Stimulated activated naive CD8-positive, alpha-beta T cell treated with anti-CD3 and anti-CD28 coated beads, Interleukin-15, amount 100 ng/mL, for 72 hours (primary cell): ENCODE measurements at regions not wholly inside any gene's neighbourhood (a gene's known extent, or its start where the extent isn't known, plus 50 kb on each side); places are given as distances from the start of the nearest gene placed in this dataset.
"Not testable (repeated sequence)": the region's sequence is repeated elsewhere in the genome, so short reads cannot be mapped to it uniquely, and the experiment has no call there.

Experiments
- ATAC-seq: fragments of 150-1000 bp; cut with Tn5 transposase; 2 replicates; pipeline ENCODE4 v1.10.0; 2021; ENCODE audit warnings: mild to moderate bottlenecking, moderate library complexity
- DNase-seq, 2 donors: peaks; one replicate each; pipeline ENCODE4 v3.0.0; 2021 to 2022
- H3K27ac Mint-ChIP-seq, 2 donors: one replicate each; pipeline ENCODE4 v1.8.0; 2022; ENCODE audit warnings: mild to moderate bottlenecking in 2 of 2, mixed read lengths in 2 of 2, moderate library complexity in 2 of 2
- H3K27me3 Mint-ChIP-seq: one replicate; pipeline ENCODE4 v1.8.0; 2022; ENCODE audit warnings: mixed read lengths
- H3K4me1 Mint-ChIP-seq: one replicate; pipeline ENCODE4 v1.8.0; 2022; ENCODE audit warnings: mild to moderate bottlenecking, mixed read lengths
- H3K4me3 Mint-ChIP-seq, 2 donors: one replicate each; pipeline ENCODE4 v1.8.0; 2022; ENCODE audit warnings: mild to moderate bottlenecking in 2 of 2, mixed read lengths in 2 of 2, moderate library complexity in 1 of 2
- H3K9me3 Mint-ChIP-seq, 2 donors: one replicate each; pipeline ENCODE4 v1.8.0; 2022; ENCODE audit warnings: mixed read lengths in 2 of 2

DNA sequence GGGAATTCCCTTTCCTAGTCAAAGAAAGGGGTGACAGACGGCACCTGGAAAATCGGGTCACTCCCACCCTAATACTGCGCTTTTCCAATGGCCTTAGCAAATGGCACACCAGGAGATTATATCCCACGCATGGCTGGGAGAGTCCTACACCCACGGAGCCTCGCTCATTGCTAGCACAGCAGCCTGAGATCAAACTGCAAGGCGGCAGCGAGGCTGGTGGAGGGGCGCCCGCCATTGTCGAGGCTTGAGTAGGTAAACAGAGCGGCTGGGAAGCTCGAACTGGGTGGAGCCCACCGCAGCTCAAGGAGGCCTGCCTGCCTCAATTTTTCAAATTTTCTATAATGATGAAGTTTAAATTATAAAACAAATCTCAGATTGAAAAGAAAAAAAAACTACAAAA is 522.7 kb upstream of the HS3ST5 start:
- not testable (repeated sequence) for H3K27me3 Mint-ChIP-seq, H3K4me3 Mint-ChIP-seq, DNase-seq, H3K4me1 Mint-ChIP-seq, ATAC-seq, H3K9me3 Mint-ChIP-seq, H3K27ac Mint-ChIP-seq

DNA sequence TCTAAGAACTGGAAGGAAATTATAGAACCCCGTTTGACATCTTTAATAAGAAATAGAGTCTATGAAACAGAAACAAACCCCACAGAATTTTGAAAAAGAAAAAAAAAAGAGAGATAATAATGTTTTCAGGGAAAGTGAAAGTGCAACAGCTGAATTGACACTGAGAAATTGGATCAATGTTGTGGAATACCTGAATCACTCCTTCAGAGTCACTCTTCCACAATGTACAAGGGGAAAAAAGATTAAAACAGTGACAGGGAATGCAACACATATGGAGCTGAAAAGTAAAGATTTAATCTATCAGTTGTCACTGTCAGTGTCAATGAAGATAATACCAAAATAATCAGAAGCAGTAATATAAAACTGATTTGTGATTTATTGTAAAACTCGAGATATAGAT is 520.8 kb upstream of the HS3ST5 start:
- Mint-ChIP-seq H3K4me1 (no peaks in the 10 kb centered on the region), H3K27me3 (no peaks in the 10 kb centered on the region), H3K27ac (no peak overlapping the region), H3K4me3 (no peak overlapping the region), H3K9me3 (peaks cover 0 to 8% of the 10 kb centered on the region in 2 donors)
- no peak for ATAC-seq
- no peak for DNase-seq

DNA sequence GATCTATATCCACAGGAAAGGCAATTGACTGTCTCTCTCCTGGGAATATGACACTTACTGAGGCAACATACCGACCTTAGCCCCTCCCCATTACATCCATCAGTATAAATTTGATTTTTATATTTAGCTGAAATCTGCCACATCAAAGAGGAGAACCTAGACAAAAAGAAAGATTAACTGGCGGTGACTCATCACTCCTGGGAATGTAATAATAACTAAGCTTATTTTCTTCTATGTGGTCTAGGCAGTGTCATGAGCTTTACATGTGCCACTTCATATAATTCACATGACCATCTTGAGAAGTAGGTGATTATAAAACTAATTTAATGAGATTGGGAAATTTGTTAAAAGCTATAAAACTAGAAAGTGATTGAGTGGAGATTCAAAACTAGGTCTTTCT is 520.0 kb upstream of the HS3ST5 start:
- H3K4me3 Mint-ChIP-seq = no peak overlapping the region
- no peaks in the 10 kb centered on the region for H3K27me3 Mint-ChIP-seq
- no peaks in the 10 kb centered on the region for H3K4me1 Mint-ChIP-seq
- H3K27ac Mint-ChIP-seq = no peak overlapping the region
- ATAC-seq (no peak), DNase-seq (no peak)
- peaks cover 0 to 8% of the 10 kb centered on the region in 2 donors for H3K9me3 Mint-ChIP-seq

DNA sequence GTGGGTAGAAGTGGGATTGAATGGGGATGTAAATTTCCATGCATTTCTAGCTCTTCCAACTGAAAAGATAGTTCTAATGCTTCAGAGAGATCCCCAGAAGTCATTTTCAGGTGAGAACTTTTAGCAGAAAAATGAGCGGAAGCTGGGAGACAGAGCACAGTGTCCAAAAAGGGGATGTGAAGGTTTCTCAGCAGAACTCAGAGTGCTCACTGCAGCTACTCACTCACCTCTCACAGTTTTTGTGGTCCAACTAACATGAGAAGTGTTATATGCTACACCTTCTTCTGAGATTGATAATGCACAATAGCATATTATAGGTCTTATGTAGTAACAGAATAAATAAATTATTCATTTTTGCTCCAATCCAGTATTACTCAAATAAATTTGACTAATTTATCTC is 519.2 kb upstream of the HS3ST5 start:
- H3K27ac Mint-ChIP-seq = no peak overlapping the region
- no peak overlapping the region for H3K4me3 Mint-ChIP-seq
- ATAC-seq (no peak), DNase-seq (no peak)
- H3K4me1 Mint-ChIP-seq = no peaks in the 10 kb centered on the region
- no peaks in the 10 kb centered on the region for H3K27me3 Mint-ChIP-seq
- peaks cover 2 to 10% of the 10 kb centered on the region in 2 donors for H3K9me3 Mint-ChIP-seq

DNA sequence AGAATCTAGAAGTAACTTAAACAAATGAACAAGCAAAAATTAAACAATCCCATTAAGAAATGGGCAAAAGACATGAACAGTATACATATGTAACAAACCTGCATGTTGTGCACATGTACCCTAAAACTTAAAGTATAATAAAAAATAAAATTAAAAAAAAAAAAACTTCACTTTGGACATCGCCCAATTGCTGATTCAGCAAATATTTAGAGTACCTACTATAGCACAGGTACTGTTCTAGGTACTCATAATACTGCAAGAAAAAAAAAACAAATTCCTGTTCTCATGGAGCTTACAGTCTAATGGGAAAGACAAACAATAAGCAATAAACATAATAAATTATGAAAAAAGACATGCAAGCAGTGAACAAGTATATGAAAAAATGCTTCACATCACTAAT is 501.5 kb upstream of the HS3ST5 start:
- DNase-seq (no peak), ATAC-seq (no peak)
- H3K27ac Mint-ChIP-seq = no peak overlapping the region
- H3K9me3 Mint-ChIP-seq = peaks cover 22 to 25% of the 10 kb centered on the region in 2 donors
- no peaks in the 10 kb centered on the region for H3K27me3 Mint-ChIP-seq
- no peaks in the 10 kb centered on the region for H3K4me1 Mint-ChIP-seq
- H3K4me3 Mint-ChIP-seq = no peak overlapping the region

DNA sequence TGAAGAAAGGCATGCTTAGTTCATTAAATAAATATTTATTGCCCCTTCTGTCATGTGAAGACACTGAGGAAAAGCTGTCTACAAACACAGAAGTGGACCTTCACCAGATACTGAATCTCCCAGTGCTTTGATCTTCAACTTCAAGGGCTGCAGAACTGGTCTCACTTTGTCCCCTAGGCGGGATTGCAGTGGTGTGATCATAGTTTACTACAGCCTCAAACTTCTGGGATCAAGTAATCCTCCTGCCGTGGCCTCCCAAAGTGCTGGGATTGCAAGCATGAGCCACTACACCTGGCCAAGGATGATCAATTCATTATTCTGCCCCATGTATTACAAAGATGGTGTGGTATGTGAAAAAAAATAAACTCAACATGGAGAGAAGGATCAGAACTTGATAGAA is 496.2 kb upstream of the HS3ST5 start:
- Mint-ChIP-seq H3K4me1 (no peaks in the 10 kb centered on the region), H3K27me3 (no peaks in the 10 kb centered on the region), H3K27ac (no peak overlapping the region), H3K4me3 (no peak overlapping the region), H3K9me3 (peaks cover 23 to 24% of the 10 kb centered on the region in 2 donors)
- ATAC-seq = no peak
- no peak for DNase-seq

GRCh38 chr6:114833211-114833610 is 490.4 kb upstream of the HS3ST5 start:
- no peaks in the 10 kb centered on the region for H3K4me1 Mint-ChIP-seq
- DNase-seq (no peak), ATAC-seq (no peak)
- peaks cover 9 to 16% of the 10 kb centered on the region in 2 donors for H3K9me3 Mint-ChIP-seq
- no peak overlapping the region for H3K4me3 Mint-ChIP-seq
- no peak overlapping the region for H3K27ac Mint-ChIP-seq
- no peaks in the 10 kb centered on the region for H3K27me3 Mint-ChIP-seq

DNA sequence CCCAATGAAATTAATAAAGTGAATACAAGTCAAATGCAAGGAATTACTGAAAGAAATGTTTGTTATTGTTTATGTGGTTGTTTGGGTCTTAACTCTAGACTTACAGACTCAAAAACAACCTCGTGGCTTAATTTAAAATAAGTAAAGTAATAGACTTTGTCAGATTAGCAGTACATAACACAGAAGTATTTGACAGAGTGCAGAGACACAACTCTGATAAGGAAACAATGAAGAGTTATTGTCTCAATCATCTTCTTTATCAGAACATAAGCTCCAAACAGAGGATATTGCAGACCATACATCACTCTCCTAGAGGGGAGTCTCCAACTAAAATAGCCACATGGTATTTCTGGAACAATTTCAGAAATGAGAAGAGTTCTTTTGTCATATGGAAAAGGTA is 487.7 kb upstream of the HS3ST5 start:
- Mint-ChIP-seq H3K27me3 (no peaks in the 10 kb centered on the region), H3K9me3 (peaks cover 9 to 16% of the 10 kb centered on the region in 2 donors), H3K27ac (no peak overlapping the region), H3K4me3 (no peak overlapping the region), H3K4me1 (no peaks in the 10 kb centered on the region)
- ATAC-seq = no peak
- no peak for DNase-seq

DNA sequence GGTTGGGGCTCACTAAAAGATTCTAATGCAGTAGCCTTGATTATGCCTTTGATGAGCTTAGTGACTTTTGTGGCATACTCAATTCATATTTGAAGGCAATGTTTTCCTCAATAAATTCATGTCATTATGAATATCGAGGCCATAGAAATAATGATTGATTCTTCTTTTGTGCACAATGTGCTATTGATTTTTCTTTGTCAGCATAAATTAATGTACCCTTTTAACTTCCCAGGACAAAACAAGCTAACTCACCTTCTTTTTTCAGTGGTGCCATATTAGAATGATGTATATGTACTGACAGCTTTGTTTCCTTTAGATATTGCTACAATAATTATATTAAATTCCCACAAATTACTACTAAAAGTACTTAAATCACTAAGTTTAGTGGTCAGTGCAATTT is 484.3 kb upstream of the HS3ST5 start:
- no peak for ATAC-seq
- H3K4me3 Mint-ChIP-seq = no peak overlapping the region
- H3K9me3 Mint-ChIP-seq = peaks cover 9 to 10% of the 10 kb centered on the region in 2 donors
- no peaks in the 10 kb centered on the region for H3K27me3 Mint-ChIP-seq
- no peak overlapping the region for H3K27ac Mint-ChIP-seq
- no peak for DNase-seq
- H3K4me1 Mint-ChIP-seq = no peaks in the 10 kb centered on the region

DNA sequence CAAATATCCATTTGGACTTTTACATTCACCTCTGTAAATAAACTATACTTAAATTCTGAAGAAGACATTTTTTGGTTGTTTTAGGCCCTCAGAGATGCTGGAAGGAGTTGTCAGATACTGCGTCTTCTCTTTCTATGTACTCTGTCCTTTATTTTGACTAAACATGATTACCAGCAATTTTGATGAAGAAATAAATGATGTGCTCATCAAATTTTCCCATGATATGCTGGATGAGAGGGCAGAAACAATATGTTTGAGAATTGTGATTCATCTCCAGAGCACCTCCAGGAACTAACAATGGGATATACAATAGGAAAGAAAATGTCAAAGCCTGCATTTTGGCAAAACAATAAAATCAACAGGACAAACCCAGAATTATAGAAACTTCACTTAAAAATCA is 481.6 kb upstream of the HS3ST5 start:
- no peak for ATAC-seq
- H3K27me3 Mint-ChIP-seq = no peaks in the 10 kb centered on the region
- H3K27ac Mint-ChIP-seq = no peak overlapping the region
- H3K9me3 Mint-ChIP-seq = peaks cover 1 to 4% of the 10 kb centered on the region in 2 donors
- no peak for DNase-seq
- H3K4me3 Mint-ChIP-seq = no peak overlapping the region
- no peaks in the 10 kb centered on the region for H3K4me1 Mint-ChIP-seq

DNA sequence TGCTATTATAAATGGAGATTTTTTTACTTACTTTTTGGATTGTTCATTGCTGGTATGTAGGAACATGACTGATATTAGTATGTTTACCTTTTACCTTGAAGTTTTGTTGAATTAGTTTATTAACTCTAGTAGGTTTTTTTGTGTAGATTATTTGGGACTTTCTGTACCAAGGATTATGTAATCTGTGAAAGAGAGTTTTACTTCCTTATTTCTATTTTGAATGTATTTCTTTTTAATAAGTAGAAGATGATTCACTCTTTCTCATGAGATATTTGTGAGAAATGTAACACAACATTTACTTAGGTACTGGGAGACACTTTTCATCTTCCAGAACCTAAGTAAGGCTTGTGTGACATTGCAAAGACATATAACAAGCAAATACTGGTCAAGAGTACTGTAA is 473.9 kb upstream of the HS3ST5 start:
- peaks cover 8 to 10% of the 10 kb centered on the region in 2 donors for H3K9me3 Mint-ChIP-seq
- H3K27ac Mint-ChIP-seq = no peak overlapping the region
- H3K4me1 Mint-ChIP-seq = no peaks in the 10 kb centered on the region
- DNase-seq (no peak), ATAC-seq (no peak)
- no peak overlapping the region for H3K4me3 Mint-ChIP-seq
- no peaks in the 10 kb centered on the region for H3K27me3 Mint-ChIP-seq

DNA sequence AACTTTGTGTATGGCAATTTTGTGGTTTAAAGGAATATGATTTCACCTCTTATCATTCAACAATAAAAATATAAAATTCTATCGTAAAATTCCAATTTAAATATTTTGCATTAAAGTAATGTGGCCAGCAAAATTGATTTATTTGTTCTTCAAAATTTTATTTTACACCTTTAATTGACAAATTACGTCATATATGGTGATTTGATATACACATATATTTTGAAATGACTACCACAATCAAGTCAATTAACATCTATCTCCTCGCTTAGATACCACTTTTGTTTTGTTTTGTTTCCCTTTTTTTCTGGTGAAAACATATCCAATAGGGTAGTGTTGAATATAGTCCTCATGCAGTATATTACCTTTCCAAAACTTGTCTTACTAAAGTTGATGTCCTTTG is 467.6 kb upstream of the HS3ST5 start:
- Mint-ChIP-seq H3K27me3 (no peaks in the 10 kb centered on the region), H3K27ac (no peak overlapping the region), H3K4me1 (no peaks in the 10 kb centered on the region), H3K4me3 (no peak overlapping the region), H3K9me3 (peaks cover 7 to 15% of the 10 kb centered on the region in 2 donors)
- DNase-seq = no peak
- ATAC-seq = no peak

GRCh38 chr6:114805426-114805825 is 462.6 kb upstream of the HS3ST5 start:
- not testable (repeated sequence) for H3K4me3 Mint-ChIP-seq, DNase-seq, H3K27ac Mint-ChIP-seq, H3K4me1 Mint-ChIP-seq, H3K27me3 Mint-ChIP-seq, ATAC-seq
- peaks cover 0 to 16% of the 10 kb centered on the region in 2 donors for H3K9me3 Mint-ChIP-seq

- ATAC-seq = no peak
- Mint-ChIP-seq H3K27me3 (no peaks in the 10 kb centered on the region), H3K4me3 (no peak overlapping the region), H3K9me3 (no peaks in the 10 kb centered on the region), H3K27ac (no peak overlapping the region), H3K4me1 (no peaks in the 10 kb centered on the region)
- no peak for DNase-seq
Measured at GRCh38 chr6:114796576-114796975, 453.8 kb upstream of the HS3ST5 start.

- Mint-ChIP-seq H3K27ac (no peak overlapping the region), H3K27me3 (no peaks in the 10 kb centered on the region), H3K9me3 (no peaks in the 10 kb centered on the region), H3K4me1 (no peaks in the 10 kb centered on the region), H3K4me3 (no peak overlapping the region)
- ATAC-seq (no peak), DNase-seq (no peak)
Measured at GRCh38 chr6:114793428-114793827, 450.6 kb upstream of the HS3ST5 start.

GRCh38 chr6:114785235-114786127 is 442.7 kb upstream of the HS3ST5 start:
- DNase-seq (no peak), ATAC-seq (no peak)
- Mint-ChIP-seq H3K9me3 (peaks cover 0 to 8% of the 10 kb centered on the region in 2 donors), H3K4me1 (no peaks in the 10 kb centered on the region), H3K27ac (no peak overlapping the region), H3K4me3 (no peak overlapping the region), H3K27me3 (no peaks in the 10 kb centered on the region)

GRCh38 chr6:114783783-114784182 is 441.0 kb upstream of the HS3ST5 start:
- peaks cover 5 to 8% of the 10 kb centered on the region in 2 donors for H3K9me3 Mint-ChIP-seq
- no peak overlapping the region for H3K27ac Mint-ChIP-seq

More at GRCh38 chr6:114783783-114784182, 441.0 kb upstream of the HS3ST5 start:
- Mint-ChIP-seq H3K4me1 (no peaks in the 10 kb centered on the region), H3K4me3 (no peak overlapping the region), H3K27me3 (no peaks in the 10 kb centered on the region)
- DNase-seq = no peak
- no peak for ATAC-seq
